A673 (cell line): ENCODE measurements at regions not wholly inside any gene's neighbourhood (a gene's known extent, or its start where the extent isn't known, plus 50 kb on each side); places are given as distances from the start of the nearest gene placed in this dataset.

Experiments used
- BruUV-seq: library from RNA; stranded (reverse); fragments of 400-500 nt; replicated peaks from 2 replicates; lab custom pipeline; 2021; lab: Mats Ljungman, UMichigan
- CTCF ChIA-PET: fragments of 300-600 bp; sonication (Branson Sonifier 250); formaldehyde crosslinking; loops from one replicate; lab custom pipeline; 2022; ENCODE audit warnings: antibody characterized with exemption; lab: Charles Lee
- POLR2A ChIA-PET: fragments of 300-600 bp; sonication (Branson Sonifier 250); formaldehyde crosslinking; loops from one replicate; lab custom pipeline; 2022; ENCODE audit warnings: antibody characterized with exemption; ENCODE audit not compliant: low non-redundant PET; lab: Charles Lee
- DNase-seq: peaks from one replicate; pipeline ENCODE4 v3.0.0-alpha.2; 2015; ENCODE audit warnings: low spot score
- H3K27ac ChIP-seq: fragments of 200-600 bp; sonication (generic); 2 replicates; pipeline ENCODE4 v1.5.1; 2016; ENCODE audit warnings: mixed run types, low read depth, mild to moderate bottlenecking, mixed read lengths, antibody characterized with exemption, low read length; ENCODE audit not compliant: poor library complexity, severe bottlenecking
- H3K27me3 ChIP-seq: fragments of 200-600 bp; sonication (generic); replicated peaks from 2 replicates; pipeline ENCODE4 v1.6.1; 2017; ENCODE audit warnings: mixed run types, low read depth, mild to moderate bottlenecking, mixed read lengths, antibody characterized with exemption, low read length; ENCODE audit not compliant: insufficient read depth, poor library complexity
- H3K36me3 ChIP-seq: fragments of 200-600 bp; sonication (generic); 2 replicates; pipeline ENCODE4 v1.6.1; 2016; ENCODE audit warnings: mixed run types, mild to moderate bottlenecking, mixed read lengths, antibody characterized with exemption, low read length; ENCODE audit not compliant: insufficient read depth, poor library complexity, severe bottlenecking
- H3K4me1 ChIP-seq: fragments of 200-600 bp; sonication (generic); 2 replicates; pipeline ENCODE4 v1.6.1; 2017; ENCODE audit warnings: mixed run types, mild to moderate bottlenecking, mixed read lengths, antibody characterized with exemption, low read length; ENCODE audit not compliant: insufficient read depth, poor library complexity, severe bottlenecking
- H3K4me3 ChIP-seq: fragments of 200-600 bp; sonication (generic); 2 replicates; pipeline ENCODE4 v1.5.1; 2016; ENCODE audit warnings: low read depth, mixed run types, mild to moderate bottlenecking, mixed read lengths, low read length; ENCODE audit not compliant: poor library complexity, severe bottlenecking
- H3K9me3 ChIP-seq: fragments of 200-600 bp; sonication (generic); 2 replicates; pipeline ENCODE4 v1.6.1; 2016; ENCODE audit warnings: mixed run types, low read depth, mild to moderate bottlenecking, mixed read lengths, antibody characterized with exemption, low read length; ENCODE audit not compliant: poor library complexity, severe bottlenecking
- CTCF ChIP-seq: fragments of 300-800, 200-600 bp; sonication (generic); conservative IDR thresholded peaks from 2 replicates; pipeline ENCODE4 v1.5.1; 2017; ENCODE audit warnings: low read depth, mild to moderate bottlenecking, antibody characterized with exemption, low read length, moderate library complexity, mixed read lengths
- EZH2 ChIP-seq: fragments of 200-600 bp; sonication (generic); IDR thresholded peaks from 2 replicates; pipeline ENCODE4 v1.6.1; 2017; ENCODE audit warnings: borderline replicate concordance, low read depth, mild to moderate bottlenecking, mixed read lengths, antibody characterized with exemption, low read length; ENCODE audit not compliant: poor library complexity, severe bottlenecking
- intact Hi-C: fragments of 100-400 bp; cut with micrococcal nuclease; formaldehyde crosslinking; loops from one replicate; pipeline ENCODE4 v1.10.0; 2022; ENCODE audit not compliant: unreplicated experiment

DNA sequence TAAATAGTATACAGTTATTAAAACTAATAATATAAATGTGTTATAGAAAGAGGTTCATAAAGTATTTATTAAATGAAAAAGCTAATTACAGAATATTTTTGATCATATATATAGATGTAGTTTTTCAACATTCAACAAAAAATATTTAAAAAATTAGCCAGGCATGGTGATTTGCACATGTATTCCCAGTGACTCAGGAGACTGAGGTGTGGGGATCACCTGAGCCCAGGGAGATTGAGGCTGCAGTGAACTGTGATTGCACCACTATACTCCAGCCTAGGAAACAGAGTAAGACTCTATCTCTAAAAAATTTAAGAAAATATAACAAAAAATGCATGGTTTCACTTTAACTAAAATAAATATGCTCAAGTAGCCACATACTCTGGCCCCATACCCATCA, 118.0 kb upstream of the SEMA3C start:
- Histone ChIP-seq H3K9me3 (no peaks in the 10 kb centered on the region), H3K36me3 (no peaks in the 10 kb centered on the region), H3K27me3 (no peaks in the 10 kb centered on the region), H3K4me3 (no peak overlapping the region), H3K27ac (no peak overlapping the region), H3K4me1 (no peaks in the 10 kb centered on the region)
- intact Hi-C loops = no loop called here
- POLR2A ChIA-PET = no interaction called here
- no TSS peak for BruUV-seq
- CTCF ChIA-PET = no interaction called here
- TF ChIP-seq CTCF = no peak
- TF ChIP-seq EZH2 = no peak
- DNase-seq = no peak

DNA sequence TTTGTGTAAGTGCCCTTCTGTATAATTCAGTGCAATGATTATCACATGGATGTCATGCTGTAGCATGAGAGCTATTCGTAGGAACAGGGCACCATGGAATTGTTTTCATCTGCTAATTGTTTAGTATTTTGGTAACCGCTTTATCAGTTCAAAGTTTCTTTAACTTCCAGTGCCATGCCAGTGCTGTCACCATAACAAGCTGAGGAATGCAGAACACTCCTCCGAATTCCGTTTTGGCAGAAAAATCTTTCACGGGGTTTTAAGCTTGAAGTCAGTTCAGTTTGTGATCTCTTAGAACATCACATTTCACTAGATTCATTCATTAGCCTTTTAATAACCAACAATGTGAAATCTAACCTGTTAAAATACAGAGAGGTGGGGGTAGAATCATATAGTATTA, 117.2 kb upstream of the SEMA3C start:
- Histone ChIP-seq H3K27ac (no peak overlapping the region), H3K9me3 (no peaks in the 10 kb centered on the region), H3K4me3 (no peak overlapping the region), H3K4me1 (no peaks in the 10 kb centered on the region), H3K27me3 (no peaks in the 10 kb centered on the region), H3K36me3 (no peaks in the 10 kb centered on the region)
- TF ChIP-seq CTCF (no peak), EZH2 (no peak)
- CTCF ChIA-PET = no interaction called here
- POLR2A ChIA-PET = no interaction called here
- BruUV-seq = no TSS peak
- intact Hi-C loops = no loop called here
- DNase-seq = no peak

DNA sequence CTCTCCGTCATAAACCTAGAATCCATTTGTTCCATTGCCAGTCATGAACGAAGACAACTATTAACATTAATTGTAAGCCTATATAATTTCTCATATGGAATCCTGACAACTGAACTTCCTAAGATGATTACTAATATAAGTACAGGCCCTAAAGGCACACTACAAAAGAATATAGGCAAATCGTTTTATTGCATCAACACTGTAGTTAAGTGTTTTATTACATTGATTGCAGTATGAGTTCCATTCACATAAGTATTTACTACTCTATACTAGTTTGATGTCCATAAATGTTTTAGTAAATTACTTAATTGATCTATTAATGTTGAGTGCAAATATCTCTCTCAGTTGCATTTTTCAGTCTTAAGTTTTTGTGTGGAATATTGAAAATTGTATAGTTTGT, 113.1 kb upstream of the SEMA3C start:
- Histone ChIP-seq H3K4me1 (peaks cover 10% of the 10 kb centered on the region), H3K9me3 (no peaks in the 10 kb centered on the region), H3K27ac (no peak overlapping the region), H3K36me3 (no peaks in the 10 kb centered on the region), H3K27me3 (no peaks in the 10 kb centered on the region), H3K4me3 (no peak overlapping the region)
- CTCF ChIA-PET = no interaction called here
- intact Hi-C loops = no loop called here
- no peak for TF ChIP-seq EZH2
- TF ChIP-seq CTCF = no peak
- no peak for DNase-seq
- no TSS peak for BruUV-seq
- POLR2A ChIA-PET = no interaction called here
